Stimulated activated naive B cell treated with anti-CD40 and anti-IgM and Interleukin-4, amounts not matched to agents 10 μg/mL and 1 μg/mL and 100 μg/mL, for 72 hours (primary cell): ENCODE measurements at regions not wholly inside any gene's neighbourhood (a gene's known extent, or its start where the extent isn't known, plus 50 kb on each side); places are given as distances from the start of the nearest gene placed in this dataset.
"Not testable (repeated sequence)": the region's sequence is repeated elsewhere in the genome, so short reads cannot be mapped to it uniquely, and the experiment has no call there.

Experiments
- ATAC-seq, 2 donors: fragments of 150-1000 bp; cut with Tn5 transposase; replicated peaks; 2 replicates each; pipeline ENCODE4 v1.10.0; 2021; ENCODE audit warnings: moderate library complexity in 1 of 2
- DNase-seq: peaks from one replicate; pipeline ENCODE4 v3.0.0; 2021
- H3K27ac Mint-ChIP-seq: one replicate; pipeline ENCODE4 v1.8.0; 2022; ENCODE audit warnings: mild to moderate bottlenecking, mixed read lengths
- H3K27me3 Mint-ChIP-seq, 2 donors: one replicate each; pipeline ENCODE4 v1.8.0; 2022; ENCODE audit warnings: mixed read lengths in 2 of 2
- H3K36me3 Mint-ChIP-seq, 2 donors: one replicate each; pipeline ENCODE4 v1.8.0; 2022; ENCODE audit warnings: mixed read lengths in 2 of 2, mild to moderate bottlenecking in 1 of 2
- H3K4me1 Mint-ChIP-seq, 2 donors: one replicate each; pipeline ENCODE4 v1.8.0; 2022; ENCODE audit warnings: mixed read lengths in 2 of 2, mild to moderate bottlenecking in 1 of 2
- H3K4me3 Mint-ChIP-seq, 2 donors: one replicate each; pipeline ENCODE4 v1.8.0; 2022; ENCODE audit warnings: mild to moderate bottlenecking in 2 of 2, mixed read lengths in 2 of 2, moderate library complexity in 1 of 2
- H3K9me3 Mint-ChIP-seq, 2 donors: one replicate each; pipeline ENCODE4 v1.8.0; 2022; ENCODE audit warnings: mixed read lengths in 2 of 2, mild to moderate bottlenecking in 1 of 2

- no peaks in the 10 kb centered on the region for H3K36me3 Mint-ChIP-seq
- H3K9me3 Mint-ChIP-seq, result no peaks in the 10 kb centered on the region
- H3K4me3 Mint-ChIP-seq, result no peak overlapping the region
- H3K27ac Mint-ChIP-seq, result no peak overlapping the region
- H3K4me1 Mint-ChIP-seq, result no peaks in the 10 kb centered on the region
- H3K27me3 Mint-ChIP-seq, result no peaks in the 10 kb centered on the region
- no peak for DNase-seq
- no peak for ATAC-seq
These were observed 133.8 kb downstream of the TTC6 start for GRCh38 chr14:37729218-37729617.

- DNase-seq (no peak), ATAC-seq (no peak)
- H3K4me3 Mint-ChIP-seq, result no peak overlapping the region
- no peaks in the 10 kb centered on the region for H3K27me3 Mint-ChIP-seq
- H3K27ac Mint-ChIP-seq, result no peak overlapping the region
- no peaks in the 10 kb centered on the region for H3K36me3 Mint-ChIP-seq
- no peaks in the 10 kb centered on the region for H3K4me1 Mint-ChIP-seq
- peaks cover 0 to 2% of the 10 kb centered on the region in 2 donors for H3K9me3 Mint-ChIP-seq
These were observed 135.7 kb downstream of the TTC6 start for GRCh38 chr14:37731094-37731493.

- DNase-seq (no peak), ATAC-seq (no peak)
- no peaks in the 10 kb centered on the region for H3K36me3 Mint-ChIP-seq
- H3K9me3 Mint-ChIP-seq, result peaks cover 0 to 4% of the 10 kb centered on the region in 2 donors
- H3K27me3 Mint-ChIP-seq, result no peaks in the 10 kb centered on the region
- no peak overlapping the region for H3K4me3 Mint-ChIP-seq
- no peaks in the 10 kb centered on the region for H3K4me1 Mint-ChIP-seq
- no peak overlapping the region for H3K27ac Mint-ChIP-seq
These were observed 150.2 kb downstream of the TTC6 start for GRCh38 chr14:37745657-37746056.

DNA sequence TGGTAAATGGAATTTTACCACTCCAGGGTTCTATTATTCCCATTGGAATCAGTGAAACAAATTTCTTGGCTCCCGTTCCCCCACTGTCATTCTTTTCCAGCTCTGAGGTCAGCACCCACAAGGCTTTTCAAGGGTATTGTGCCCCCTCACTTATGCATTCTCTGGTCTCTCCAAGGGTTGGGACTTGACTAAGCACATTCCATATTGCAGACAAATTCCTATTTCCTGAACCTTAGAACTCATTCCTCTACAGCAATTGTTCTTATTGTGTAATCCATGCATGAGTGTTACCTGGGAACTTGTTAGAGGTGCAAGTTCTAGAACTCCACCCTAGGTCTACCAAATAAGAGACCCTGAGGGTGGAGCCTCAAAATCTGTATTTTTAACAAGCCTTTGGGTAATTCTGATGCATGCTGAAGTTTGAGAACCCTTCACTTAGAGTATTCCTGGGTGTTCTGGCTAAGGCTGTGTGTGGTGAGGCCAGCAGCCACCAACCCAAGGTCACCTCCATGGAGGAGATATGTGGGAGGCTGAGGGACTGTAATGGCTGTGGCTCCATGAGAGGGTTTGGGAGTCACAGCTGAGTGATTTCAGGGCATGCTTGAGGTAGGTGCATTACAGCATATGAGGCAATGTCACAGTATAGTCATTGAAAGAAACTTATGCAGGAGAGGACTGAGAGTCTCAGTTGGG, 150.9 kb downstream of the TTC6 start:
- DNase-seq (no peak), ATAC-seq (no peak)
- H3K4me3 Mint-ChIP-seq, result no peak overlapping the region
- no peak overlapping the region for H3K27ac Mint-ChIP-seq
- peaks cover 0 to 4% of the 10 kb centered on the region in 2 donors for H3K9me3 Mint-ChIP-seq
- H3K4me1 Mint-ChIP-seq, result no peaks in the 10 kb centered on the region
- H3K36me3 Mint-ChIP-seq, result no peaks in the 10 kb centered on the region
- no peaks in the 10 kb centered on the region for H3K27me3 Mint-ChIP-seq

- Mint-ChIP-seq H3K4me1 (no peaks in the 10 kb centered on the region), H3K4me3 (no peak overlapping the region), H3K27me3 (no peaks in the 10 kb centered on the region), H3K36me3 (no peaks in the 10 kb centered on the region), H3K9me3 (peaks cover 0 to 5% of the 10 kb centered on the region in 2 donors), H3K27ac (no peak overlapping the region)
- ATAC-seq (no peak), DNase-seq (no peak)
These were observed 158.0 kb downstream of the TTC6 start for GRCh38 chr14:37753459-37753858.

GRCh38 chr14:37760275-37760674, 164.8 kb downstream of the TTC6 start:
- H3K9me3 Mint-ChIP-seq, result peaks cover 9 to 13% of the 10 kb centered on the region in 2 donors
- not testable (repeated sequence) for H3K4me3 Mint-ChIP-seq, ATAC-seq, H3K27me3 Mint-ChIP-seq, H3K36me3 Mint-ChIP-seq, H3K27ac Mint-ChIP-seq, DNase-seq, H3K4me1 Mint-ChIP-seq

- H3K4me1 Mint-ChIP-seq, result no peaks in the 10 kb centered on the region
- no peaks in the 10 kb centered on the region for H3K27me3 Mint-ChIP-seq
- no peak overlapping the region for H3K4me3 Mint-ChIP-seq
- no peak for DNase-seq
- H3K9me3 Mint-ChIP-seq, result peaks cover 14 to 18% of the 10 kb centered on the region in 2 donors
- H3K36me3 Mint-ChIP-seq, result no peaks in the 10 kb centered on the region
- ATAC-seq, result no peak
- H3K27ac Mint-ChIP-seq, result no peak overlapping the region
These were observed 167.8 kb downstream of the TTC6 start for GRCh38 chr14:37763266-37763665.

DNA sequence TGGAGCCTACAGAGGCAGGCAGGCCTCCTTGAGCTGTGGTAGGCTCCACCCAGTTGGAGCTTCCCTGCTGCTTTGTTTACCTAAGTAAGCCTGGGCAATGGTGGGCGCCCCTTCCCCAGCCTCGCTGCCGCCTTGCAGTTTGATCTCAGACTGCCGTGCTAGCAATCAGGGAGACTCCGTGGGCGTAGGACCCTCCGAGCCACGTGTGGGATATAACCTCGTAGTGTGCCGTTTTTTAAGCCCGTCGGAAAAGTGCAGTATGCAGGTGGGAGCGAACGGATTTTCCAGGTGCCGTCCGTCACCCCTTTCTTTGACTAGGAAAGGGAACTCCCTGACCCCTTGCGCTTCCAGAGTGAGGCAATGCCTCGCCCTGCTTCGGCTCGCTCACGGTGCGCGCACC, 176.9 kb downstream of the TTC6 start:
- H3K36me3 Mint-ChIP-seq, DNase-seq, H3K27ac Mint-ChIP-seq, ATAC-seq, H3K4me3 Mint-ChIP-seq, H3K9me3 Mint-ChIP-seq, H3K27me3 Mint-ChIP-seq, H3K4me1 Mint-ChIP-seq: not testable (repeated sequence)

DNA sequence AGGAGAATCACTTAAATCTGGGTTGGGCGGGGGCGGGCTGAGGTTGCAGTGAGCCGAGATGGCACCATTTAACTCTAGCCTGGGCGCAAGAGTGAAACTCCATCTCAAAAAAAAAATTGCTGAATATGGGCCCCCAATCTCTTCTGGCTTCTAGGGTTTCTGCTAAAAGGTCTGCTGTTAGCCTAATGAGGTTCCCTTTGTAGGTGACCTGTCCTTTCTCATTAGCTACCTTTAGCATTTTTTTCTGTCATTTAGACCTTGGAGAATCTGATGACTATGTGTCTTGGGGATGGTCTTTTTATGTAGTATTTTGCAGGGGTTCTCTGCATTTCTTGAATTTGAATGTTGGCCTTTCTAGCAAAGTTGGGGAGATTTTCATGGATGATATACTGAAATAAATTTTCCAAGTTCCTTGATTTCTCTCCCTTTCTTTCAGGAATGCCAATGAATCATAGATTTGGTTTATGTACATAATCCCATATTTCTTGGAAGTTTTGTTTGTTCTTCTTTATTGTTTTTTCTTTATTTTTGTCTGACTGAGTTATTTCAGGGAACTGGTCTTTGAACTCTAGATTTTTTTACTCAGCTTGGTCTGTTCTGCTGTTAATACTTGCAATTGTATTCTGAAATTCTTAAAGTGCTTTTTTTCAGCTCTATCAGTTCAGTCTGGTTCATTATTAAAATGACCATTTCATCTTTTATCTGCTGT, 181.5 kb downstream of the TTC6 start:
- H3K27me3 Mint-ChIP-seq, result no peaks in the 10 kb centered on the region
- no peaks in the 10 kb centered on the region for H3K4me1 Mint-ChIP-seq
- H3K36me3 Mint-ChIP-seq, result no peaks in the 10 kb centered on the region
- DNase-seq, result no peak
- H3K4me3 Mint-ChIP-seq, result no peak overlapping the region
- no peak for ATAC-seq
- H3K9me3 Mint-ChIP-seq, result peaks cover 8 to 14% of the 10 kb centered on the region in 2 donors
- H3K27ac Mint-ChIP-seq, result no peak overlapping the region

DNA sequence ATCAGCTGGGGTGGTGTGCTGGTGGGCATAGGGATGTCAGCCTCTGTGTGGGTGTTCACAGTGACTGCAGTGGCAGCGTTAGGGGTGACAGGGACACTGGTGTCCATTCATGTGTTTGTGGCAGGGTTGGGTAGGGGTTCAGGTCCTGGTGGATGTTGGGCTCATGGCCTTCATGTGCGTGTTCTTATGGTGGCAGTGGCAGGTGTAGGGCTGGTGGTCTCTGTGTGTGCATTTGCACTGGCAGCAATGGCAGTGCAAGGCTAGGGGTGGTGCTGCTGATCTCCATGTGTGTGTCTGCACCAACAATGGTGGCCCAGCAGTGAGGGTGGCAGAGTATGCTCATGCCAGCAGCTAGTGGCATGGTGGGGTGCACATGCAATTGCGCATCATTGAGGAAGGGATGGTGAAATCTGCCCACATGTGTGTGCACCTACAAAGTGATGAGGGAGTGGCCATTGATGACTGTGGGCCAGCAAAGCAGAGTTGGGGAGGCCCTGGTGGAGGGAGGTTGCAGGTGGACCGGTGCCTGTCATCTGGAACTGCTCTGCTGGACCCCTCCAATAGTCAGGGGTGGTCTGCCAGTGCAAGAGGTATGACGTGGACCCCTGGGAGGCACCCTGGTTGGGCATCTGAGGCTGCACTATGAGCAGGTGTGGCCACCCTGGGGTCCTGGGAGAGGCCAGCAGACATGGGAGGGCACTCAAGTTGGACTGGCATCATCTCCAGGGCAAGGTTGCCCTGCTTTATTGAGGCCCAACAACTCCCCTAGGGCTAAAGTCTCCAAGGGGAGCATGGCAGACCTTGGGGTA, 182.9 kb downstream of the TTC6 start:
- no peaks in the 10 kb centered on the region for H3K4me1 Mint-ChIP-seq
- H3K36me3 Mint-ChIP-seq, result no peaks in the 10 kb centered on the region
- no peak overlapping the region for H3K4me3 Mint-ChIP-seq
- no peak overlapping the region for H3K27ac Mint-ChIP-seq
- H3K9me3 Mint-ChIP-seq, result peaks cover 8 to 12% of the 10 kb centered on the region in 2 donors
- ATAC-seq (no peak), DNase-seq (no peak)
- no peaks in the 10 kb centered on the region for H3K27me3 Mint-ChIP-seq

DNA sequence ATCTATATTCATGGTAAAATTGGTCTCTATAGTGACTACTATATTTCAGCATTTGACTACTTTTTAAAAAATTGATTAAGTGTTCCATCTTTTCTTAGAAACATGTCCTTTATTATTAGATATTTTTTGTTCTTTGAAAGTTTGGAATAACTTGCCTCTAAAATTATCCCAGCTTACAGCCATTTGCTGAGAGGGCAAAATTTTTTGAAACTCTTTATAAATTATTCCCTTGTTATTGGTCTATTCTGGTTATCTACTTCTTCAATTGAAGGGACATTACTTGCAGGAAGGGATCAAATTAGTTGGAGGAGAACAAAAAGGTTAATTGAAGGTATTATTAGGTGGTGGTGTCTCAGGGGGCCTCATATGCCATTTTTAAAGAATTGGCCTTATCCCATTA, 184.1 kb downstream of the TTC6 start:
- Mint-ChIP-seq H3K4me1 (no peaks in the 10 kb centered on the region), H3K27ac (no peak overlapping the region), H3K36me3 (no peaks in the 10 kb centered on the region), H3K27me3 (no peaks in the 10 kb centered on the region), H3K4me3 (no peak overlapping the region), H3K9me3 (peaks cover 11 to 12% of the 10 kb centered on the region in 2 donors)
- ATAC-seq (no peak), DNase-seq (no peak)

DNA sequence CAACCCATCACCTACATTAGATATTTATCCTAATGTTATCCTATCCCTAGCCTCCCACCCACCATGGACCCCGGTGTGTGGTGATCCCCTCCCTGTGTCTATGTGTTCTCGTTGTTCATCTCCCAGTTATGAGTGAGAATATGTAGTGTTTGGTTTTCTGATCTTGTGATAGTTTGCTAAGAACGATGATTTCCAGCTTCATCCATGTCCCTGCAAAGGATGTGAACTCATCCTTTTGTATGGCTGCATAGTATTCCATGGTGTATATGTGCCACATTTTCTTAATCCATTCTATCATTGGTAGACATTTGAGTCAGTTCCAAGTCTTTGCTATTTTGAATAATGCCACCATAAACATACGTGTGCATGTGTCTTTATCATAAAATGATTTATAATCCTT, 185.3 kb downstream of the TTC6 start:
- not testable (repeated sequence) for H3K4me1 Mint-ChIP-seq, H3K4me3 Mint-ChIP-seq, DNase-seq, H3K36me3 Mint-ChIP-seq, ATAC-seq, H3K27ac Mint-ChIP-seq, H3K27me3 Mint-ChIP-seq
- H3K9me3 Mint-ChIP-seq, result peaks cover 10 to 11% of the 10 kb centered on the region in 2 donors

DNA sequence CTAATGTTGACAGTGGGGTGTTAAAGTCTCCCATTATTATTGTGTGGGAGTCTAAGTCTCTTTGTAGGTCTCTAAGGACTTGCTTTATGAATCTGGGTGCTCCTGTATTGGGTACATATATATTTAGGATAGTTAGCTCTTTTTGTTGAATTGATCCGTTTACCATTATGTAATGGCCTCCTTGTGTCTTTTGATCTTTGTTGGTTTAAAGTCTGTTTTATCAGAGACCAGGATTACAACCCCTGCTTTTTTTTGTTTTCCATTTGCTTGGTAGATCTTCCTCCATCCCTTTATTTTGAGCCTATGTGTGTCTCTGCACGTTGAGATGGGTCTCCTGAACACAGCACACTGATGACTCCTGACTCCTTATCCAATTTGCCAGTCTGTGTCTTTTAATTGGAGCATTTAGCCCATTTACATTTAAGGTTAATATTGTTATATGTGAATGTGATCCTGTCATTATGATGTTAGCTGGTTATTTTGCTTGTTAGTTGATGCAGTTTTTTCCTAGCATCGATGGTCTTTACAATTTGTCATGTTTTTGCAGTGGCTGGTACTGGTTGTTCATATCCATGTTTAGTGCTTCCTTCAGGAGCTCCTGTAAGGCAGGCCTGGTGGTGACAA, 188.9 kb downstream of the TTC6 start:
- not testable (repeated sequence) for H3K36me3 Mint-ChIP-seq, H3K4me1 Mint-ChIP-seq, H3K9me3 Mint-ChIP-seq, H3K27ac Mint-ChIP-seq, ATAC-seq, H3K4me3 Mint-ChIP-seq, DNase-seq, H3K27me3 Mint-ChIP-seq

- not testable (repeated sequence) for H3K27ac Mint-ChIP-seq, H3K4me1 Mint-ChIP-seq, H3K36me3 Mint-ChIP-seq, H3K9me3 Mint-ChIP-seq, H3K27me3 Mint-ChIP-seq, DNase-seq, ATAC-seq, H3K4me3 Mint-ChIP-seq
These were observed 189.4 kb downstream of the TTC6 start for GRCh38 chr14:37784827-37785223.
